HG03175 (cell line): ENCODE measurements at regions not wholly inside any gene's neighbourhood (a gene's known extent, or its start where the extent isn't known, plus 50 kb on each side); places are given as distances from the start of the nearest gene placed in this dataset.

Source experiments
- ATAC-seq: cut with Tn5 transposase; IDR thresholded peaks from one replicate; pipeline ENCODE4 v1.9.1; 2021; ENCODE audit warnings: mild to moderate bottlenecking, moderate library complexity; ENCODE audit not compliant: unreplicated experiment

- ATAC-seq: no peak
Measured at GRCh38 chr1:184302346-184302745, 84.5 kb upstream of the C1orf21 start.

GRCh38 chr1:184310157-184310819 lies 76.5 kb upstream of the C1orf21 start:
- ATAC-seq: no peak

- no peak for ATAC-seq
Measured at GRCh38 chr1:184311580-184311979, 75.2 kb upstream of the C1orf21 start.

GRCh38 chr1:184315254-184315653 lies 71.6 kb upstream of the C1orf21 start:
- no peak for ATAC-seq

GRCh38 chr1:184319879-184320278 lies 67.0 kb upstream of the C1orf21 start:
- no peak for ATAC-seq

- no peak for ATAC-seq
Measured at GRCh38 chr1:184322253-184322652, 64.6 kb upstream of the C1orf21 start.

- no peak for ATAC-seq
Measured at GRCh38 chr1:184324972-184325371, 61.9 kb upstream of the C1orf21 start.

- ATAC-seq: no peak
Measured at GRCh38 chr1:184326278-184326677, 60.6 kb upstream of the C1orf21 start.

- no peak for ATAC-seq
Measured at GRCh38 chr1:184329245-184329953, 57.4 kb upstream of the C1orf21 start.

- no peak for ATAC-seq
Measured at GRCh38 chr1:184329962-184330868, 56.6 kb upstream of the C1orf21 start.

GRCh38 chr1:184330875-184331274 lies 56.0 kb upstream of the C1orf21 start:
- no peak for ATAC-seq
